DOHH2 (cell line): ENCODE measurements at regions not wholly inside any gene's neighbourhood (a gene's known extent, or its start where the extent isn't known, plus 50 kb on each side); places are given as distances from the start of the nearest gene placed in this dataset.

Experiments used
- EZH2phosphoT487 ChIP-seq: fragments of 200-600 bp; sonication (generic); IDR thresholded peaks from 2 replicates; pipeline ENCODE4 v1.6.1; 2017; ENCODE audit warnings: borderline replicate concordance, mild to moderate bottlenecking, antibody characterized with exemption, low read length, moderate library complexity, mixed read lengths
- TF ChIP-seq, protein P1 (sequence below): fragments of 200-600 bp; sonication (generic); IDR thresholded peaks from one replicate; pipeline ENCODE4 v1.5.1; 2014; ENCODE audit warnings: antibody characterized with exemption, mild to moderate bottlenecking, low read depth, low read length; ENCODE audit not compliant: poor library complexity, severe bottlenecking

DNA sequence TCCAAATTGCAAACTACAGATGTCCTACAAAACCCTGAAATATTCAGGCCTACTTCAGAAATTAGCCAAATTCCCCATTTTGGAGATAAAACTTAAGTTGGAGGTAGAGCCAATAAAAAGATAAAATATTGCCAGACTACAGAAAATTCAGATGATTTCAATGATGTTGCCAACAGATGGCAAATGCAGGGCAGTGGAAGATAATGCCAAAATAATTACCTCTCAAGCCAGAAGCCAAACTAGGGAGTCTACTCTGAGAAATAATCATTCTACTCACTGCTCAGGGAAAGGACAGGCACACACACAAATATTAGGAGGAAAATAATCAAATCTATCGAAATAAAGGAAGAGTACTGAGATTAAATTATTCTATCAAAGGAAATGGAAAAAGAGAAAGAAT, 347.5 kb upstream of the CCNG1 start:
- TF ChIP-seq EZH2phosphoT487: no peak
- TF ChIP-seq, protein P1, sequence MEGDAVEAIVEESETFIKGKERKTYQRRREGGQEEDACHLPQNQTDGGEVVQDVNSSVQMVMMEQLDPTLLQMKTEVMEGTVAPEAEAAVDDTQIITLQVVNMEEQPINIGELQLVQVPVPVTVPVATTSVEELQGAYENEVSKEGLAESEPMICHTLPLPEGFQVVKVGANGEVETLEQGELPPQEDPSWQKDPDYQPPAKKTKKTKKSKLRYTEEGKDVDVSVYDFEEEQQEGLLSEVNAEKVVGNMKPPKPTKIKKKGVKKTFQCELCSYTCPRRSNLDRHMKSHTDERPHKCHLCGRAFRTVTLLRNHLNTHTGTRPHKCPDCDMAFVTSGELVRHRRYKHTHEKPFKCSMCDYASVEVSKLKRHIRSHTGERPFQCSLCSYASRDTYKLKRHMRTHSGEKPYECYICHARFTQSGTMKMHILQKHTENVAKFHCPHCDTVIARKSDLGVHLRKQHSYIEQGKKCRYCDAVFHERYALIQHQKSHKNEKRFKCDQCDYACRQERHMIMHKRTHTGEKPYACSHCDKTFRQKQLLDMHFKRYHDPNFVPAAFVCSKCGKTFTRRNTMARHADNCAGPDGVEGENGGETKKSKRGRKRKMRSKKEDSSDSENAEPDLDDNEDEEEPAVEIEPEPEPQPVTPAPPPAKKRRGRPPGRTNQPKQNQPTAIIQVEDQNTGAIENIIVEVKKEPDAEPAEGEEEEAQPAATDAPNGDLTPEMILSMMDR: no peak
